Neural cell (in vitro differentiated cells): ENCODE measurements at regions not wholly inside any gene's neighbourhood (a gene's known extent, or its start where the extent isn't known, plus 50 kb on each side); places are given as distances from the start of the nearest gene placed in this dataset.

Experiments used
- H2AFZ ChIP-seq: fragments of 200-600, 300-800 bp; sonication (generic), shearing (Covaris generic); 2 replicates; pipeline ENCODE4 v1.6.0; 2014; ENCODE audit warnings: low read depth, mild to moderate bottlenecking, antibody characterized with exemption, low read length, moderate library complexity
- H3F3A ChIP-seq: fragments of 200-600 bp; shearing (Covaris generic); 2 replicates; pipeline ENCODE4 v1.6.1; 2016; ENCODE audit warnings: mild to moderate bottlenecking, moderate library complexity, mixed read lengths, antibody characterized with exemption, low read length; ENCODE audit not compliant: insufficient read depth, poor library complexity, severe bottlenecking
- H3K27ac ChIP-seq: fragments of 200-600, 300-800 bp; sonication (generic), shearing (Covaris generic); 2 replicates; pipeline ENCODE4 v1.5.1; 2014; ENCODE audit warnings: mild to moderate bottlenecking, low read length, moderate library complexity
- H3K27me3 ChIP-seq: fragments of 300-800, 200-600 bp; sonication (generic), shearing (Covaris generic); 2 replicates; pipeline ENCODE4 v1.6.0; 2014; ENCODE audit warnings: mild to moderate bottlenecking, low read depth, low read length, moderate library complexity; ENCODE audit not compliant: insufficient read depth
- H3K36me3 ChIP-seq: fragments of 300-800, 200-600 bp; sonication (generic), shearing (Covaris generic); 2 replicates; pipeline ENCODE4 v1.5.1; 2014; ENCODE audit warnings: mild to moderate bottlenecking, antibody characterized with exemption, low read length, moderate library complexity; ENCODE audit not compliant: insufficient read depth
- H3K4me2 ChIP-seq: fragments of 300-800, 200-600 bp; sonication (generic), shearing (Covaris generic); 2 replicates; pipeline ENCODE4 v1.6.0; 2014; ENCODE audit warnings: mild to moderate bottlenecking, low read length
- H3K4me3 ChIP-seq: fragments of 300-800, 200-600 bp; sonication (generic), shearing (Covaris generic); 2 replicates; pipeline ENCODE4 v1.5.1; 2014; ENCODE audit warnings: mild to moderate bottlenecking, low read length, moderate library complexity
- H3K79me2 ChIP-seq: fragments of 200-600 bp; shearing (Covaris generic); replicated peaks from 2 replicates; pipeline ENCODE4 v1.6.0; 2014; ENCODE audit warnings: mild to moderate bottlenecking, low read length, moderate library complexity; ENCODE audit not compliant: insufficient read depth
- H3K9ac ChIP-seq: fragments of 300-800, 200-600 bp; sonication (generic), shearing (Covaris generic); 2 replicates; pipeline ENCODE4 v1.6.1; 2016; ENCODE audit warnings: mild to moderate bottlenecking, low read length, mixed read lengths
- H3K9me2 ChIP-seq: fragments of 200-600 bp; shearing (Covaris generic); 2 replicates; pipeline ENCODE4 v1.6.1; 2016; ENCODE audit warnings: mild to moderate bottlenecking, low read length, mixed read lengths; ENCODE audit not compliant: insufficient read depth
- H3K9me3 ChIP-seq: fragments of 200-600, 300-800 bp; sonication (generic), shearing (Covaris generic); 2 replicates; pipeline ENCODE4 v1.6.1; 2016; ENCODE audit warnings: mild to moderate bottlenecking, mixed run types, low read length, moderate library complexity, mixed read lengths
- H4K20me1 ChIP-seq: fragments of 200-600 bp; shearing (Covaris generic); 2 replicates; pipeline ENCODE4 v1.6.1; 2016; ENCODE audit warnings: mild to moderate bottlenecking, mixed run types; ENCODE audit not compliant: insufficient read depth
- EP300 ChIP-seq: fragments of 450-650 bp; conservative IDR thresholded peaks from 2 replicates; pipeline ENCODE4 v1.6.1; 2014; ENCODE audit warnings: antibody characterized with exemption, mild to moderate bottlenecking, moderate library complexity; ENCODE audit not compliant: poor library complexity, severe bottlenecking
- EZH2 ChIP-seq: fragments of 200-600, 300-800 bp; shearing (Covaris generic), sonication (generic); IDR thresholded peaks from 2 replicates; pipeline ENCODE4 v1.6.1; 2014; ENCODE audit warnings: antibody characterized with exemption, low read length, borderline replicate concordance, mild to moderate bottlenecking; ENCODE audit not compliant: insufficient read depth, poor library complexity, severe bottlenecking
- MXI1 ChIP-seq: fragments of 450-650 bp; conservative IDR thresholded peaks from 2 replicates; pipeline ENCODE4 v1.6.1; 2014; ENCODE audit warnings: antibody characterized with exemption, mild to moderate bottlenecking; ENCODE audit not compliant: poor library complexity, severe bottlenecking
- POLR2AphosphoS5 ChIP-seq: IDR thresholded peaks from 2 replicates; pipeline ENCODE4 v1.6.1; 2012
- RAD21 ChIP-seq: fragments of 450-650 bp; conservative IDR thresholded peaks from 2 replicates; pipeline ENCODE4 v1.6.1; 2014; ENCODE audit warnings: antibody characterized with exemption, mild to moderate bottlenecking, moderate library complexity
- SMC3 ChIP-seq: fragments of 450-650 bp; conservative IDR thresholded peaks from 2 replicates; pipeline ENCODE4 v1.6.1; 2014; ENCODE audit warnings: antibody characterized with exemption, mild to moderate bottlenecking, moderate library complexity; ENCODE audit not compliant: poor library complexity
- TAF1 ChIP-seq: IDR thresholded peaks from 2 replicates; pipeline ENCODE4 v1.6.1; 2012; ENCODE audit warnings: low read depth
- TF ChIP-seq, protein P1 (sequence below): IDR thresholded peaks from 2 replicates; pipeline ENCODE4 v1.6.1; 2012; ENCODE audit warnings: borderline replicate concordance
- TF ChIP-seq, protein P2 (sequence below): fragments of 450-650 bp; IDR thresholded peaks from 2 replicates; pipeline ENCODE4 v1.5.1; 2014; ENCODE audit warnings: antibody characterized with exemption, mild to moderate bottlenecking, moderate library complexity; ENCODE audit not compliant: poor library complexity, severe bottlenecking

DNA sequence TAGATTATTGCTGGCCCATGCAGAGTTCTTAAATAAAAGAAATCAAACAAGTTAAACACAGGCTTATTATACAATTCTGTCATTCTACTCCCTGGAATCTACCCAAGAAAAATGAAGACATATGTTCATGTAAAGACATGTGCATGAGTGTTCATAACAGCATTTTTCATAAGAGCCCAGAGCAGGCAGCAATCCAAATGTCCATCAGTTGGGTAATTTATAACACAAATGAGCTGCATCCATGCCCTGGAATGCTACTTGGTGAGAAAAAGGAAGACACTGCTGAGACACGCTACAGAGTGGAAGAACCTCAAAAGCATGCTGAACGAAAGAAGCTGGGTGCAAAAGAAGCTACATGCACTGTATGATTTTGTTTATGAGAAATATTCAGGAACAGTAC is 342.6 kb downstream of the TCERG1L start:
- H3F3A ChIP-seq, result no peaks in the 10 kb centered on the region
- no peak overlapping the region for H3K4me2 ChIP-seq
- no peak overlapping the region for H3K4me3 ChIP-seq
- H4K20me1 ChIP-seq, result no peaks in the 10 kb centered on the region
- H3K27me3 ChIP-seq, result no peaks in the 10 kb centered on the region
- H3K27ac ChIP-seq, result no peak overlapping the region
- H3K9ac ChIP-seq, result no peak overlapping the region
- H3K9me3 ChIP-seq, result no peaks in the 10 kb centered on the region
- no peaks in the 10 kb centered on the region for H3K79me2 ChIP-seq
- no peaks in the 10 kb centered on the region for H3K9me2 ChIP-seq
- no peak overlapping the region for H2AFZ ChIP-seq
- TF ChIP-seq, protein P1, sequence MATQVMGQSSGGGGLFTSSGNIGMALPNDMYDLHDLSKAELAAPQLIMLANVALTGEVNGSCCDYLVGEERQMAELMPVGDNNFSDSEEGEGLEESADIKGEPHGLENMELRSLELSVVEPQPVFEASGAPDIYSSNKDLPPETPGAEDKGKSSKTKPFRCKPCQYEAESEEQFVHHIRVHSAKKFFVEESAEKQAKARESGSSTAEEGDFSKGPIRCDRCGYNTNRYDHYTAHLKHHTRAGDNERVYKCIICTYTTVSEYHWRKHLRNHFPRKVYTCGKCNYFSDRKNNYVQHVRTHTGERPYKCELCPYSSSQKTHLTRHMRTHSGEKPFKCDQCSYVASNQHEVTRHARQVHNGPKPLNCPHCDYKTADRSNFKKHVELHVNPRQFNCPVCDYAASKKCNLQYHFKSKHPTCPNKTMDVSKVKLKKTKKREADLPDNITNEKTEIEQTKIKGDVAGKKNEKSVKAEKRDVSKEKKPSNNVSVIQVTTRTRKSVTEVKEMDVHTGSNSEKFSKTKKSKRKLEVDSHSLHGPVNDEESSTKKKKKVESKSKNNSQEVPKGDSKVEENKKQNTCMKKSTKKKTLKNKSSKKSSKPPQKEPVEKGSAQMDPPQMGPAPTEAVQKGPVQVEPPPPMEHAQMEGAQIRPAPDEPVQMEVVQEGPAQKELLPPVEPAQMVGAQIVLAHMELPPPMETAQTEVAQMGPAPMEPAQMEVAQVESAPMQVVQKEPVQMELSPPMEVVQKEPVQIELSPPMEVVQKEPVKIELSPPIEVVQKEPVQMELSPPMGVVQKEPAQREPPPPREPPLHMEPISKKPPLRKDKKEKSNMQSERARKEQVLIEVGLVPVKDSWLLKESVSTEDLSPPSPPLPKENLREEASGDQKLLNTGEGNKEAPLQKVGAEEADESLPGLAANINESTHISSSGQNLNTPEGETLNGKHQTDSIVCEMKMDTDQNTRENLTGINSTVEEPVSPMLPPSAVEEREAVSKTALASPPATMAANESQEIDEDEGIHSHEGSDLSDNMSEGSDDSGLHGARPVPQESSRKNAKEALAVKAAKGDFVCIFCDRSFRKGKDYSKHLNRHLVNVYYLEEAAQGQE, result no peak
- TF ChIP-seq TAF1, result no peak
- TF ChIP-seq SMC3, result no peak
- TF ChIP-seq EP300, result no peak
- no peak for TF ChIP-seq POLR2AphosphoS5
- no peak for TF ChIP-seq EZH2
- TF ChIP-seq, protein P2, sequence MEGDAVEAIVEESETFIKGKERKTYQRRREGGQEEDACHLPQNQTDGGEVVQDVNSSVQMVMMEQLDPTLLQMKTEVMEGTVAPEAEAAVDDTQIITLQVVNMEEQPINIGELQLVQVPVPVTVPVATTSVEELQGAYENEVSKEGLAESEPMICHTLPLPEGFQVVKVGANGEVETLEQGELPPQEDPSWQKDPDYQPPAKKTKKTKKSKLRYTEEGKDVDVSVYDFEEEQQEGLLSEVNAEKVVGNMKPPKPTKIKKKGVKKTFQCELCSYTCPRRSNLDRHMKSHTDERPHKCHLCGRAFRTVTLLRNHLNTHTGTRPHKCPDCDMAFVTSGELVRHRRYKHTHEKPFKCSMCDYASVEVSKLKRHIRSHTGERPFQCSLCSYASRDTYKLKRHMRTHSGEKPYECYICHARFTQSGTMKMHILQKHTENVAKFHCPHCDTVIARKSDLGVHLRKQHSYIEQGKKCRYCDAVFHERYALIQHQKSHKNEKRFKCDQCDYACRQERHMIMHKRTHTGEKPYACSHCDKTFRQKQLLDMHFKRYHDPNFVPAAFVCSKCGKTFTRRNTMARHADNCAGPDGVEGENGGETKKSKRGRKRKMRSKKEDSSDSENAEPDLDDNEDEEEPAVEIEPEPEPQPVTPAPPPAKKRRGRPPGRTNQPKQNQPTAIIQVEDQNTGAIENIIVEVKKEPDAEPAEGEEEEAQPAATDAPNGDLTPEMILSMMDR, result no peak
- no peak for TF ChIP-seq RAD21
- TF ChIP-seq MXI1, result no peak
- no peaks in the 10 kb centered on the region for H3K36me3 ChIP-seq

DNA sequence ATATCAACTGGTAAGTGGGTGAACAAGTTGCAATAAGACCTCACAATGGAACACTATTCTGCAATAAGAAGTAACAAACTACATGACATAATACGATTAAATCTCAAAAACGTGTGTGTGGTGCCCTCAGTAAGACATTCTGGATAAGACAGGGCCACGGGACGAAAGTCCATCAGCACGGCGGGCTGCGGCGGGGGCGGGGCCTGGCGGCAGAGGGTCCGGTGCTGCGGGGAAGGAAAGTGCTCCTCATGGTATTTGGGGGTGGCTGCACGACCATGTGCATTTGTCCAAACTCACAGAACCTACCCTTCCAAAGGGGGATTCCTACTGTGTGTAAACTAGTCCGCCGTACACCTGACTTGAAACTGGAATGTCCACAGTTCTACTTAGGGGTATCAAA is 341.8 kb downstream of the TCERG1L start:
- Histone ChIP-seq H3K9me3 (no peaks in the 10 kb centered on the region), H3K9me2 (no peaks in the 10 kb centered on the region), H4K20me1 (no peaks in the 10 kb centered on the region), H2AFZ (no peak overlapping the region), H3F3A (no peaks in the 10 kb centered on the region), H3K9ac (no peak overlapping the region), H3K79me2 (no peaks in the 10 kb centered on the region), H3K4me3 (no peak overlapping the region), H3K27ac (no peak overlapping the region), H3K36me3 (no peaks in the 10 kb centered on the region), H3K4me2 (no peak overlapping the region), H3K27me3 (no peaks in the 10 kb centered on the region)
- TF ChIP-seq, protein P1, result no peak
- TF ChIP-seq EZH2, result no peak
- TF ChIP-seq, protein P2, result no peak
- TF ChIP-seq EP300, result no peak
- TF ChIP-seq MXI1, result no peak
- TF ChIP-seq SMC3, result no peak
- TF ChIP-seq POLR2AphosphoS5, result no peak
- no peak for TF ChIP-seq RAD21
- TF ChIP-seq TAF1, result no peak
